ENCODE measurements at regions not wholly inside any gene's neighbourhood (a gene's known extent, or its start where the extent isn't known, plus 50 kb on each side); places are given as distances from the start of the nearest gene placed in this dataset.

- Histone ChIP-seq H3K27me3 (ENCODE audit: control insufficient read depth in 4 of 4, insufficient read depth in 4 of 4, low read length in 3 of 4) (no peaks in the 10 kb centered on the region), H3K9me3 (ENCODE audit: control insufficient read depth in 4 of 4, low read length in 3 of 4) (no peaks in the 10 kb centered on the region), H3K4me1 (ENCODE audit: control insufficient read depth in 4 of 4, insufficient read depth in 4 of 4, low read length in 3 of 4) (no peaks in the 10 kb centered on the region), H3K27ac (ENCODE audit: low read depth in 1 of 2, low read length in 2 of 2) (no peak overlapping the region), H3K4me3 (ENCODE audit: low read depth in 1 of 3, low read length in 3 of 3) (no peak overlapping the region), H3K9ac (ENCODE audit: low read depth in 1 of 2, low read length in 2 of 2) (no peak overlapping the region), H3K36me3 (ENCODE audit: control insufficient read depth in 4 of 4, insufficient read depth in 3 of 4, low read depth in 1 of 4, low read length in 3 of 4) (no peaks in the 10 kb centered on the region)
- DNase-seq (ENCODE audit: low spot score): no peak
- TF ChIP-seq JUND (IDR thresholded peaks at IDR 0.05): no peak
- TF ChIP-seq ZBTB33 (IDR thresholded peaks at IDR 0.05): no peak
- WGBS: 76% methylated on average over 5 of the region's 5 CpGs
Measured at GRCh38 chr11:92779746-92780145, 189.7 kb upstream of the MTNR1B start.

GRCh38 chr11:92781151-92781550 lies 188.3 kb upstream of the MTNR1B start:
- no peaks in the 10 kb centered on the region for H3K4me1 ChIP-seq (ENCODE audit: control insufficient read depth in 4 of 4, insufficient read depth in 4 of 4, low read length in 3 of 4)
- TF ChIP-seq GABPA (IDR thresholded peaks at IDR 0.05 in 1 of 2, conservative IDR thresholded peaks at IDR 0.05 in 1 of 2) (no peak), HNF4A (conservative IDR thresholded peaks at IDR 0.05) (no peak), ATF3 (IDR thresholded peaks at IDR 0.05) (no peak), TAF1 (conservative IDR thresholded peaks at IDR 0.05) (no peak), RAD21 (IDR thresholded peaks at IDR 0.05) (no peak), SP1 (IDR thresholded peaks at IDR 0.05) (no peak), FOXA2 (IDR thresholded peaks at IDR 0.05) (no peak), MAX (IDR thresholded peaks at IDR 0.05) (no peak), NR2F2 (IDR thresholded peaks at IDR 0.05) (no peak), CTCF (IDR thresholded peaks at IDR 0.05; ENCODE audit: low read depth, low read length, missing input control) (no peak), RXRA (IDR thresholded peaks at IDR 0.05) (no peak)
- H3K27me3 ChIP-seq (ENCODE audit: control insufficient read depth in 4 of 4, insufficient read depth in 4 of 4, low read length in 3 of 4): no peaks in the 10 kb centered on the region
- no peak overlapping the region for H3K9ac ChIP-seq (ENCODE audit: low read depth in 1 of 2, low read length in 2 of 2)
- DNase-seq (ENCODE audit: low spot score): no peak
- no peaks in the 10 kb centered on the region for H3K9me3 ChIP-seq (ENCODE audit: control insufficient read depth in 4 of 4, low read length in 3 of 4)
- H3K36me3 ChIP-seq (ENCODE audit: control insufficient read depth in 4 of 4, insufficient read depth in 3 of 4, low read depth in 1 of 4, low read length in 3 of 4): no peaks in the 10 kb centered on the region
- WGBS: 93% methylated on average over 8 of the region's 8 CpGs
- no peak overlapping the region for H3K4me3 ChIP-seq (ENCODE audit: low read depth in 1 of 3, low read length in 3 of 3)
- no peak overlapping the region for H3K27ac ChIP-seq (ENCODE audit: low read depth in 1 of 2, low read length in 2 of 2)

GRCh38 chr11:92782806-92783205 lies 186.6 kb upstream of the MTNR1B start:
- no peaks in the 10 kb centered on the region for H3K36me3 ChIP-seq (ENCODE audit: control insufficient read depth in 4 of 4, insufficient read depth in 3 of 4, low read depth in 1 of 4, low read length in 3 of 4)
- H3K4me3 ChIP-seq (ENCODE audit: low read depth in 1 of 3, low read length in 3 of 3): no peak overlapping the region
- H3K9me3 ChIP-seq (ENCODE audit: control insufficient read depth in 4 of 4, low read length in 3 of 4): no peaks in the 10 kb centered on the region
- no peak overlapping the region for H3K9ac ChIP-seq (ENCODE audit: low read depth in 1 of 2, low read length in 2 of 2)
- WGBS: 86% methylated on average over 5 of the region's 5 CpGs
- H3K27me3 ChIP-seq (ENCODE audit: control insufficient read depth in 4 of 4, insufficient read depth in 4 of 4, low read length in 3 of 4): no peaks in the 10 kb centered on the region
- DNase-seq (ENCODE audit: low spot score): no peak
- H3K27ac ChIP-seq (ENCODE audit: low read depth in 1 of 2, low read length in 2 of 2): no peak overlapping the region
- H3K4me1 ChIP-seq (ENCODE audit: control insufficient read depth in 4 of 4, insufficient read depth in 4 of 4, low read length in 3 of 4): no peaks in the 10 kb centered on the region
- TF ChIP-seq GABPA (IDR thresholded peaks at IDR 0.05 in 1 of 2, conservative IDR thresholded peaks at IDR 0.05 in 1 of 2) (no peak), CTCF (IDR thresholded peaks at IDR 0.05; ENCODE audit: low read depth, low read length, missing input control) (no peak), SP1 (IDR thresholded peaks at IDR 0.05) (no peak), ZBTB33 (IDR thresholded peaks at IDR 0.05) (no peak), YY1 (IDR thresholded peaks at IDR 0.05) (no peak), RXRA (IDR thresholded peaks at IDR 0.05) (no peak), MAX (IDR thresholded peaks at IDR 0.05) (no peak), ATF3 (IDR thresholded peaks at IDR 0.05) (no peak), HNF4G (IDR thresholded peaks at IDR 0.05) (no peak), TAF1 (conservative IDR thresholded peaks at IDR 0.05) (no peak)

Measured in liver (tissue), 8 donors.